GM12864 (cell line): ENCODE measurements at regions not wholly inside any gene's neighbourhood (a gene's known extent, or its start where the extent isn't known, plus 50 kb on each side); places are given as distances from the start of the nearest gene placed in this dataset.

Experiments
- DNase-seq: peaks from one replicate; pipeline ENCODE4 v3.0.0-alpha.2; 2011; ENCODE audit warnings: low read depth
- H3K4me3 ChIP-seq: 2 replicates; pipeline ENCODE4 v1.5.1; 2011; ENCODE audit warnings: mild to moderate bottlenecking, low read depth, low read length, control low read depth
- CTCF ChIP-seq: IDR thresholded peaks from 2 replicates; pipeline ENCODE4 v1.5.1; 2011; ENCODE audit warnings: low read depth, mild to moderate bottlenecking, moderate library complexity, low read length, control low read depth, inconsistent platforms; ENCODE audit errors: missing control alignments

DNA sequence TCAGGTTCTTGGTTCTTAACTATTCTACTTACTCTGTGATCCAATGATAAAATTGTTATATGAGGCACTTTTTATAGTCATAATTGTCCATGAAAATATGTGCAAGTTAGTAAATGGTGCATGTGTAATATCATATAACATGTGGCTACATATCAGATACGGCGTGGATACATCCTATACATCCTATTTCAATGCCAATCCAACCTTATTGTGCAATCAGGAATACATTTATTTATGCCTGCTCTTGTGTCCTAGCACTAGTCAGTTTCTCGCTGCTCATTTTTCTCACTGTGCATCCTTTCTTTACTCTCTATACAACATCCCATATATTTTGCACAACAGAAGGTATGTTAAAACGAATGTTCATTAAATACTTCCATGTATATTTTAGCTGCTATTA lies 1141.1 kb downstream of the FAT4 start:
- TF ChIP-seq CTCF = no peak
- no peak for DNase-seq
- H3K4me3 ChIP-seq = no peak overlapping the region

DNA sequence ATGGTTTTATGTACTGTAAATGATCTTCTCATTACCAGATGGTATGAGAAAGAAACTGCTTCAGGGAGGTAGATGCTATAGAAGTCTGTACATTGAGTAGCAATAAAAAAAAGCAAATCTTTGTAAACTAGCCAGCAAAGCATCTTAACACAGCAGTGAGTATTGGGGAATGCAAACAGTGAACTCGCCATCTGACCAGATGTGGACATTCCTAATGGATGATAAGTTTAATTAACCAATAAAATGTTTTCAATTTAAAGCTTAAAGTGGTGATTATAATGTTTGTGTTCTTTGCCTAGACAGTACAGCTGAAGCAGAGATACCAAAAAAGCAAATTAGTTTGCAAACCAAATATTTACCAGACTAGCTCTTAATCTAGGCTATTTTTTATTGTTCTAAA lies 1144.2 kb downstream of the FAT4 start:
- no peak for DNase-seq
- no peak for TF ChIP-seq CTCF
- H3K4me3 ChIP-seq = no peak overlapping the region

DNA sequence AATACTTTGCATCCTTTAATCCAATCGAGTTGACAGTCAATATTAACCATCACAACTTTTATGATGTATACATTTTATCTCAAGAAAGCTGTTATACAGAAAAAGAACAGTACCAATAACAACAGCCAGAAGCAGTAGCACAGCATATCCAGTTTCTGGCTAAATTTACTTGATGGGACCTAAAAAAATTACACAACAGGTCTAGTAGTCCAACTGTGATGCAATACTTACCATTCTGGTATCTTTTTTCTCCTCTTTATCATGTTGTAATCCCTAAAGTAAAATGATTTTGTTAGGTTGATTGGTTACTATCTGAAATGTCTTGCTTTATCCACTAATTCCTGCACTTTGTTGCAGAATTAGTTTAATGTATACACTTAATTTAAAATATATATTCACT lies 1150.6 kb downstream of the FAT4 start:
- no peak for TF ChIP-seq CTCF
- no peak for DNase-seq

GRCh38 chr4:126466848-126467247 lies 1152.1 kb downstream of the FAT4 start:
- H3K4me3 ChIP-seq = no peak overlapping the region
- no peak for TF ChIP-seq CTCF
- DNase-seq = no peak

More for the DNA sequence above, 1150.6 kb downstream of the FAT4 start:
- no peak overlapping the region for H3K4me3 ChIP-seq

GRCh38 chr4:126468144-126468543 lies 1153.4 kb downstream of the FAT4 start:
- no peak for TF ChIP-seq CTCF
- H3K4me3 ChIP-seq = no peak overlapping the region
- DNase-seq = no peak

- H3K4me3 ChIP-seq = no peak overlapping the region
- TF ChIP-seq CTCF = no peak
- DNase-seq = no peak
These were observed 1156.1 kb downstream of the FAT4 start for GRCh38 chr4:126470862-126471261.

DNA sequence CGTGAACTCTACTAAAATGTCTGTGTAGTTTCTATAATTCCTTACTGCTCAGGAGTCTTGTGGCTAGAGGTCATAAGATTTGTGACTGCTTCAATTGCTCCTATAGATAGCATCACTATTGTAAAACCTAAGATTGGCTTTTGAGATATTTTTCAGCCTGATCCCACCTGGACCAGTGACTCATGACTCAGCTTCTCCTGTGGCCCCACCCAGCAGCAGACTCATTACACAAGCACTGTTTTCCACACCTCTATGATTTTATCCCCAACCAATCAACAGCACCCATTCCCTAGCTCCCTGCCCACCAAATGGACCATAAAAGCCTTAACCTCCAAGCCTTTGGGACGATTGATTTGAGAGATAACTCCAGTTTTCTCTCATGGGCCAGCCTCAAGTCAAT lies 1157.0 kb upstream of the INTU start:
- no peak overlapping the region for H3K4me3 ChIP-seq
- TF ChIP-seq CTCF = no peak
- DNase-seq = no peak
